GM18870 (cell line): ENCODE measurements at regions not wholly inside any gene's neighbourhood (a gene's known extent, or its start where the extent isn't known, plus 50 kb on each side); places are given as distances from the start of the nearest gene placed in this dataset.
A peak's percentile ranks its signal among the peaks of the same experiment; 100 is the strongest.
"Not testable (repeated sequence)": the region's sequence is repeated elsewhere in the genome, so short reads cannot be mapped to it uniquely, and the experiment has no call there.

Experiments used
- ATAC-seq: cut with Tn5 transposase; IDR thresholded peaks from one replicate; pipeline ENCODE4 v1.9.1; 2021; ENCODE audit warnings: moderate library complexity; ENCODE audit not compliant: unreplicated experiment

- ATAC-seq, result no peak
Measured at GRCh38 chr11:34795641-34796040, 120.5 kb downstream of the APIP start.

DNA sequence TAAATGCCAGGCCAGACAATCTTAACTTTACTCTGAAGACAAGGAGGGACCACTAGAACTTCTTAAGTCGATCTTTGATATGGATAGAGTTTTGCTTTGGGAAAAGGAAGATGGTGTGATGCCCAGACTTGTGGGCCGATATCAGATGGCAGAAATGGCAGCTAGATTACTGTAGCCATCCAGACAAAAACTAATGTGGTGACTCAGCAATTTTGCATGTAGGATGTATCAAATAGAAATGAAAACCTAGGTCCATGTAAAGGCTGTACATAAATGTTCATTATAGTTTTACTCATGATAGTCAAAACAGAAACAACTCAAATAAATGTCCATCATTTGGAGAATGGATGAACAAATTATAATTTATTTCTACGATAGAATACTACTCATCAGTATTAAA is 121.5 kb downstream of the APIP start:
- ATAC-seq, result no peak

DNA sequence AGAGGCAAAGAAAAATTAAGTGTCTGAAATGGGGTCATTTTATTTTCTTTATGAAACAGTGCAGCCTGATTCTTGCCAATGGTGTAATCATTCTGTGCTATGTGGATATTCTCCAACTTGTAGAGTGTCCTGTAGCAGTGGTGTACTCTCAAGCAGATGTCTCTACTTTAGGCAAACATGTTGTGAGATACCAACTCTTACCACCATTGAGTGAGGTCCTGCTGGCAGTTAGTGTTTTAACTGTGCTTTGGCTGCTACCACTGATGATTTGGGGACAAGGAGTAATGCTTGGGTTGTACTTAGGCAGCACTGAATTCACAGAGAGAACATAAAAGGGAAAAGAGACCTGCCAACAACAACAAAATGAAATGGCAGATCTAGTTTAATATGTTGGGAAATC is 122.5 kb downstream of the APIP start:
- no peak for ATAC-seq

DNA sequence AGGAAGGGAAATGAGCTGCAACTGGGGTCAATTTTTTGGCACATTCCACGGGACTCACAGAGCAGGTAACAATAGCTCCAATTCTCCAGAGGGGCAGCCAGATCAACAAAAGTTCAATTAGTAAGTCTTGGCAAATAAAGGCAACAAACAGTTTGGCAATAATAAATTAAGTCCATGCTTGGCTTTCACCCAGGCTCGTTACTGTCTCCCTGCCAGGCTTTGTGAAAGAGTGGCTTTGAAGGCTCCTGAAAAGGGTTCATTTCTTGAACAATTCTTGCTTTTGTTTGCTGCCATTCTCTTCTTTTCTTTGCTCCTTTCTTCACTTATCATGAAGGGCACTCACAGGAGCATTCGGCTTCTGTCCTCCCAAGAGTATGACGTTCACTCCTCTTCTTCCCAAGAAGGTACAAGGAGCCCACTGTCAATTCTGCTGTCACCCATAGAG is 123.3 kb downstream of the APIP start:
- ATAC-seq, result no peak

GRCh38 chr11:34791780-34792542 is 124.2 kb downstream of the APIP start:
- peak; percentile 78 for ATAC-seq

- ATAC-seq, result no peak
Measured at GRCh38 chr11:34790620-34791019, 125.6 kb downstream of the APIP start.

DNA sequence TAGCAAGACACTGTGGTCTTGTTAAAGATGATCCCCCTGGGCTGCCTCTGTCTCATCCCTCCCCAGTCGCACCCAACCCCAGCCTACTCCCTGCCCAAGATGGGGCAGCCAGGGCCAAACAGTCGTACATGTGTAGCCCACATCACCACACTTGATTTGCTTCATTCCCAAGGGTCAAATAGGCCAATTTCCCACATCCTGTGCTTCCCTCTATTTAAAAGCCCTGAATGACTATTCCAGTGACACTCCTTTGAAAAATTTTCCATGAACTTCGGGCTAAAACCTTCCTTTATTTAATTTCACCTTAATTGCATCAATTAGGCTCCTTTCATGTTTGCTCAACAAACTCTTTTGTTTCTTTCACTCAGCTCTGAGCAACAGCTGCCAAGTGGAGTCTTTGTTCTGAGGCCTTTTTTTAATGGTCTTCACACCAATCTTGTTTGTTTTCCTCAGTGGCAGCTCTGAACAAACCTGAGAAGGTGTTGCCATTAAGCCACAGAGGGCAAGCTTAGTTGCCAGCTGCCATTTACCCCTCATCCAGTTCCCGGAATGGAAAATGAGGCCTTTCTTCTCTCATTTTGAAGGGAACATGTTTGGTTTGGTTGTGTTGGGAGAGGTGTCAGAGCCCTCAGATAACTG is 126.9 kb downstream of the APIP start:
- ATAC-seq, result no peak

GRCh38 chr11:34788642-34789041 is 127.5 kb downstream of the APIP start:
- no peak for ATAC-seq

DNA sequence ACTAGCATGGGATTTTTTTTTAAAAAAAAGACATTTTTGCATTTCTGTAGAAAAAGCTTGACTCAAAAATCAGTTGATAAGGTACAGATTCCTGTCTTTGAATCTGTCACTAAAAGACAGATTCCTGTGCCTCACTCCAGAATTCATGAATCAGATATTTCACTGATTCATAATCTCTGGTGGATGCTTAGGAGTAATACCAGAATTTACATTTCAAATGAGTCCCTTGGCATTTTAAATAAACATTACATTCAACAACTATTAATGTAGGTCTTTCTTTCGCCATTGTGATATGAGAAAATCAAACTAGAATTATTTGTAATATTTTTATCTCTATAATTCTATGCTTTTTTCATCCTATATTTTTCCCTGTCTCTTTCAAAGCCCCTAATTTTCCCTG is 128.3 kb downstream of the APIP start:
- ATAC-seq, result no peak

GRCh38 chr11:34787348-34787747 is 128.8 kb downstream of the APIP start:
- no peak for ATAC-seq

DNA sequence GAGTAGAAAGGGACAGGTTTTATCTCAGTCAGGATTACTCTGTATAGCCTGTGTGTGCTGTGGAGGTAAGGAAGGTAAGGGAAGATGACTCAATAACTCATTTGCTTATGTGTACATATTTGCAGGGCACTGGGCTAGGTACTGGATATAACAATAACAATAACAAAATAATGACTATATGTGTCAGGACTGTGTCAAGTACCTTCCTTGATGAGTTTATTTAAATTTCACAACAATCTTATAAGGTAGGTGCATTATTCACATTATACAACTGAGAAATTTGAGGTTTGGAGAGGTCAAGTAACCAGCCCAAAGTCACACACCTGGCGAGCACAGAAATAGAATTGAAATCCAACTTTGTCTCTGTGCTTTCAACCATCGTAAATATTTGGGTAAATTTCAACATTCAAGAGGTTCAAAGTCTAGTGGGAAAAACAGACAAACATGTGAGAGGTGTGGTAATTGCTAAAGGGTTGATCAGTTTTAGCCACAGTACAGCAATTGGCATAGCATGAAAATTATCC is 131.8 kb downstream of the APIP start:
- no peak for ATAC-seq

GRCh38 chr11:34783816-34784317 is 132.3 kb downstream of the APIP start:
- no peak for ATAC-seq

DNA sequence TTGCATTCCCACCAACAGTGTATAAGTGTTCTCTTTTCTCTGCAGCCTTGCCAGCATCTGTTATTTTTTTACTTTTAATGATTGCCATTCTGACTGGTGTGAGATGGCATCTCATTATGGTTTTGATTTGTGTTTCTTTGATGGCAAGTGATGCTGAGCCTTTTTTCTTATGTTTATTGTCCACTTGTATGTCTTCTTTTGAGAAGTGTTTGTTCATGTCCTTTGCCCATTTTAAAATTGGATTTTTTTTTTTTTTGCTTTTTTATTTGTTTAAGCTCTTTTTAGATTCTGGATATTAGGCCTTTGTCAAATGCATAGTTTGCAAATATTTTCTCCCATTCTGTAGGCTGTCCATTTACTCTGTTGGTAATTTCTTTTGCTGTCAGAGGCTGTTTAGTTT is 134.4 kb downstream of the APIP start:
- ATAC-seq, result not testable (repeated sequence)

DNA sequence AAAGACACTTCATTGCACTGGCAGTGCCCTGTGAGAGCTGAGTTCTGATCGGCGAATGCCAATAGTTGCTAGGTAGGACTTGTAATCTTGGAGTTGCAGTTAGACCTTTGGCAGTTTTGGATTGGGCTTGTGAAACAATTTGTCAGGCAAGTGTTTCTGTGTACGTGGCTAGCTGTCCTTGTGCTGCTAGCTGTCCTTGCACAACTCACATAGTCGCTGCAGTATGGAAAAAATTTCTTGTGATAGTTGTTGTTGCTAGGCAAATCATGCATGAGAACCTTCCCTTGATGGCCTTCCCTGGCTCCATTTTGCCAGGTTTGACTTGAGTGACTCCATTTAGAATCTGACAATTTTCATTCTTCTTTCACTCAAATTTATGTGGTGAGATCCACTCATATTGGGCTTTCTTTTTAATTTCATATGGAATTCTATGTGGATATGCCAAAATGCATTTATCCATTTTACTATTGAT is 140.7 kb downstream of the APIP start:
- ATAC-seq, result no peak

GRCh38 chr11:34774604-34775003 is 141.6 kb downstream of the APIP start:
- ATAC-seq, result no peak

DNA sequence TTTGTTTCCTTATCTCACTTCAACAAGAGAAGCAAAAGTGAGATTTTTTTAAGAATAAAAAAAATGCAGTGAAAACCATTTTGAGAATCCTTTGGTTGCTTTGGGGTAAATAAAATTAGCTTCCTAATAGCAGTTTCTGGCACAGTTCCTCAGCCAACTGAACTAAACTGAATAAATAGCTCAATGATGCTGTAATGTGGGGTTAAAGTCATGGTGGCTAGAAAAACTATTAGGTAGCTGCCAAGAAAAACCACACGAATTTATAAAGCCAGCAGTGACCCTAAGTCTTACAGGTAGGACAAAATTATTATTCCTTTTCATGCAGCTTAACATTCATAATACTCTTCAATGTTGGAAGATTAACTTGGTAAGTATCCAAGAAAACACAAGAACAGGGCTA is 142.4 kb downstream of the APIP start:
- ATAC-seq, result no peak

DNA sequence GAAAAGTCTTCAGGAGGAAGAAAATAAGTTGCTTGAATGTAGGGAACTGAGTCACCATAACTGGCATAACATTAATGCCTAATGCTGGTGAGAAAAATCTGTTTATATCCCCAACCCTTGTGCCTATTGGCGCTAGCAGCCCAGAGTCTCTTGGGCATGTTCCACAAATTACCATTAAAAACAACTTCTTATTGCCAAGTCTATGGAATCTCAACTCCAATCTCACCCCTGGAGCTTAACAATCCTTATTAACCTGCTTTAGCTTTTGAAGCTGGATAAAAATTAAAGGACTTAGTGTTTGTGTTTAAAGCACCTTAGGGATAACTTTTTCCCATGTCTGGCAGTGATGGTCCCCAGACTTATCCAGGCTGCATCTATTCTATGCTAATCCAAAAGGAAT is 143.0 kb downstream of the APIP start:
- ATAC-seq, result no peak

- no peak for ATAC-seq
Measured at GRCh38 chr11:34770111-34770510, 146.1 kb downstream of the APIP start.

DNA sequence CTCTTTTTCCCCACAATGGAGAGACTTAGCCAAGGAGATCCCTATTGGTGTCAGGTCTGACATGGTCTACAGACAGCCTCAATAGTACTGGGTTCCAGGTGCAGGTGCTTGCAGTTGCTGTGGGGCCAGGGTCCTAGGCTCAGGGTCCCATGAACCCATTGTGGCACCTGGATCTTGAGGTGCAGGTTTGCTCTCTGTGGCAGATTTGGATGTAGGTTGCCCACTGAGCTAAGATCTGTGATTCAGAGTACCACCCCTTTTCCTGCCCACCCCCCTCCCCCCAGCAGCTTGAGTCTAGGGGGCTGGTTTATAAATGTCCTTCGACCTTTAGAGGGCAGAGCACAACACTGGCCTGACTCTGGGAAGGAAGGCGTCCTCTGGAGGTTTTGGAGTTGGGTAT is 147.0 kb downstream of the APIP start:
- no peak for ATAC-seq

- not testable (repeated sequence) for ATAC-seq
Measured at GRCh38 chr11:34762625-34763024, 141.7 kb downstream of the EHF start.

- ATAC-seq, result no peak
Measured at GRCh38 chr11:34758262-34758661, 137.4 kb downstream of the EHF start.

- ATAC-seq, result no peak
Measured at GRCh38 chr11:34757026-34757451, 136.1 kb downstream of the EHF start.
